HepG2 (cell line): ENCODE measurements at regions not wholly inside any gene's neighbourhood (a gene's known extent, or its start where the extent isn't known, plus 50 kb on each side); places are given as distances from the start of the nearest gene placed in this dataset.

Experiments
- ATAC-seq: fragments of 200-7000 bp; cut with Tn5 transposase; 3 replicates; pipeline ENCODE4 v1.9.1; 2020; ENCODE audit warnings: mild to moderate bottlenecking, moderate library complexity
- BruUV-seq: library from RNA; stranded (reverse); fragments of 400-500 nt; replicated peaks from 2 replicates; lab custom pipeline; 2021; lab: Mats Ljungman, UMichigan
- CTCF ChIA-PET: fragments of 300-600 bp; formaldehyde crosslinking; extraction: SDS; loops from one replicate; lab custom pipeline; 2021; ENCODE audit warnings: low total read pairs, inconsistent platforms, low intra/inter-chr PET ratio; lab: Yijun Ruan, JAX
- POLR2A ChIA-PET: fragments of 350-600 bp; sonication (Branson Sonifier 250); formaldehyde crosslinking; loops from one replicate; lab custom pipeline; 2020; ENCODE audit warnings: antibody characterized with exemption, inconsistent platforms; lab: Yijun Ruan, JAX
- DNase-seq: peaks from one replicate; pipeline ENCODE4 v3.0.0-alpha.2; 2015; ENCODE audit warnings: low spot score
- FAIRE-seq: peaks from 3 replicates; lab custom pipeline; 2011; peaks lifted over from hg19 to GRCh38; lab: Jason Lieb, UNC
- H2AFZ ChIP-seq: one replicate; pipeline ENCODE4 v1.6.1; 2011; ENCODE audit warnings: low read length, inconsistent platforms
- H3K27ac ChIP-seq: fragments of 300-600 bp; 3 replicates; pipeline ENCODE4 v1.8.0; 2011; ENCODE audit warnings: mixed run types, mild to moderate bottlenecking, mixed read lengths, low read length, inconsistent platforms; ENCODE audit not compliant: insufficient read depth; ENCODE audit errors: extremely low read length
- H3K27me3 ChIP-seq, 2 experiments: fragments of 200-600 bp in 1 of 2; 2 replicates in 1 of 2; 3 replicates in 1 of 2; pipeline versions ENCODE4 v1.6.0 to v1.8.0; 2011; ENCODE audit warnings: low read length in 2 of 2, mild to moderate bottlenecking in 2 of 2, moderate library complexity in 2 of 2, inconsistent platforms in 1 of 2; ENCODE audit not compliant: insufficient read depth in 2 of 2, control insufficient read depth in 1 of 2
- H3K36me3 ChIP-seq, 2 experiments: fragments of 200-600 bp in 1 of 2; replicated peaks in 1 of 2; 2 replicates in 1 of 2; 3 replicates in 1 of 2; pipeline versions ENCODE4 v1.5.1 to v1.8.0; 2011; ENCODE audit warnings: low read length in 2 of 2, inconsistent platforms in 1 of 2; ENCODE audit not compliant: insufficient read depth in 2 of 2, control insufficient read depth in 1 of 2
- H3K4me1 ChIP-seq: 2 replicates; pipeline ENCODE4 v1.5.1; 2012; ENCODE audit warnings: low read length, inconsistent platforms; ENCODE audit not compliant: insufficient read depth
- H3K4me2 ChIP-seq: 2 replicates; pipeline ENCODE4 v1.6.0; 2011; ENCODE audit warnings: low read depth, low read length, inconsistent platforms
- H3K4me3 ChIP-seq, 3 experiments: fragments of 200-600 bp in 1 of 3; sonication (generic), shearing (Covaris generic) in 1 of 3; replicated peaks in 1 of 3; 2 replicates each; pipeline ENCODE4 v1.5.1; 2011 to 2016; ENCODE audit warnings: low read length in 3 of 3, inconsistent platforms in 2 of 3, low read depth in 2 of 3, mild to moderate bottlenecking in 2 of 3, control low read depth in 1 of 3, mixed read lengths in 1 of 3; ENCODE audit not compliant: insufficient read depth in 1 of 3
- H3K79me2 ChIP-seq: one replicate; pipeline ENCODE4 v1.6.1; 2011; ENCODE audit warnings: low read length, inconsistent platforms; ENCODE audit not compliant: insufficient read depth
- H3K9ac ChIP-seq: 2 replicates; pipeline ENCODE4 v1.6.0; 2011; ENCODE audit warnings: mild to moderate bottlenecking, low read depth, low read length, inconsistent platforms; ENCODE audit not compliant: insufficient read depth
- H3K9me3 ChIP-seq: 2 replicates; pipeline ENCODE4 v1.5.1; 2012; ENCODE audit warnings: mild to moderate bottlenecking, low read length
- H4K20me1 ChIP-seq: 2 replicates; pipeline ENCODE4 v1.6.0; 2011; ENCODE audit warnings: inconsistent platforms, mild to moderate bottlenecking, low read length, moderate library complexity; ENCODE audit not compliant: insufficient read depth
- ATM ChIP-seq: fragments of 450-650 bp; IDR thresholded peaks from 2 replicates; pipeline ENCODE4 v1.7.1; 2017; ENCODE audit warnings: mild to moderate bottlenecking, borderline replicate concordance
- CREM ChIP-seq, 2 experiments: sonication (generic) in 1 of 2; formaldehyde crosslinking in 1 of 2; IDR thresholded peaks; 2 replicates each; pipeline versions ENCODE4 v1.4.0 to v1.6.1; 2016 to 2020; ENCODE audit warnings: antibody characterized with exemption in 1 of 2, mild to moderate bottlenecking in 1 of 2, missing genetic modification reagents in 1 of 2
- ELK4 ChIP-seq: sonication (generic); formaldehyde crosslinking; IDR thresholded peaks from 2 replicates; pipeline ENCODE4 v1.9.0; 2021; ENCODE audit warnings: missing genetic modification reagents, borderline replicate concordance
- MLXIP ChIP-seq: sonication (generic); formaldehyde crosslinking; IDR thresholded peaks from 2 replicates; pipeline ENCODE4 v1.9.0; 2021; ENCODE audit warnings: missing genetic modification reagents, borderline replicate concordance
- PHF20 ChIP-seq: sonication (generic); formaldehyde crosslinking; IDR thresholded peaks from 2 replicates; pipeline ENCODE4 v1.5.0; 2020; ENCODE audit warnings: mild to moderate bottlenecking, missing genetic modification reagents
- RORA ChIP-seq: sonication (generic); formaldehyde crosslinking; IDR thresholded peaks from 2 replicates; pipeline ENCODE4 v1.5.0; 2020; ENCODE audit warnings: mild to moderate bottlenecking, missing genetic modification reagents, moderate library complexity
- RXRB ChIP-seq: IDR thresholded peaks from 2 replicates; pipeline ENCODE4 v1.6.1; 2016; ENCODE audit warnings: borderline replicate concordance, missing genetic modification reagents, missing compliant biosample characterization
- USF2 ChIP-seq, 2 experiments: sonication (generic) in 1 of 2; formaldehyde crosslinking in 1 of 2; IDR thresholded peaks; 2 replicates each; pipeline versions ENCODE4 v1.5.1 to v1.6.1; 2011 to 2020; ENCODE audit warnings: borderline replicate concordance in 1 of 2, low read depth in 1 of 2, low read length in 1 of 2, mild to moderate bottlenecking in 1 of 2, missing genetic modification reagents in 1 of 2, moderate library complexity in 1 of 2
- ZBTB25 ChIP-seq: IDR thresholded peaks from 2 replicates; pipeline ENCODE4 v1.6.1; 2018; ENCODE audit warnings: missing genetic modification reagents
- ZFP62 ChIP-seq: sonication (generic); formaldehyde crosslinking; IDR thresholded peaks from 2 replicates; pipeline ENCODE4 v1.4.0; 2020; ENCODE audit warnings: missing genetic modification reagents
- ZMAT3 ChIP-seq: sonication (generic); formaldehyde crosslinking; conservative IDR thresholded peaks from 2 replicates; pipeline ENCODE4 v1.7.0; 2021; ENCODE audit warnings: missing genetic modification reagents
- ZNF224 ChIP-seq: sonication (generic); formaldehyde crosslinking; IDR thresholded peaks from 2 replicates; pipeline ENCODE4 v1.5.0; 2020; ENCODE audit warnings: mild to moderate bottlenecking, missing genetic modification reagents
- ZNF317 ChIP-seq: sonication (generic); formaldehyde crosslinking; IDR thresholded peaks from 2 replicates; pipeline ENCODE4 v1.5.0; 2020; ENCODE audit warnings: mild to moderate bottlenecking, missing genetic modification reagents
- WGBS: methylation state at CpG from one replicate; pipeline ENCODE4 v1.1.6; 2017; ENCODE audit warnings: low lambda C conversion rate; 5-methylcytosine and 5-hydroxymethylcytosine counted together
- in situ Hi-C: cut with HindIII; loops from 2 replicates; pipeline ENCODE4 v1.10.0; 2017; ENCODE audit warnings: low pct_unique_long_range_greater_than_20kb; ENCODE audit not compliant: extremely low pct_ligation_motif_present
- intact Hi-C: fragments of 100-400 bp; cut with micrococcal nuclease; formaldehyde crosslinking; loops from one replicate; pipeline ENCODE4 v1.10.0; 2022; ENCODE audit not compliant: unreplicated experiment

- in situ Hi-C loops, result no loop called here
- ATAC-seq (no peak), FAIRE-seq (no peak), DNase-seq (no peak)
- WGBS, result 2% methylated on average over 2 of the region's 2 CpGs
- Histone ChIP-seq H3K9ac (no peak overlapping the region), H3K27ac (no peak overlapping the region), H3K4me3 (no peak overlapping the region), H2AFZ (no peak overlapping the region), H3K27me3 (no peaks in the 10 kb centered on the region), H3K4me1 (no peaks in the 10 kb centered on the region), H3K36me3 (no peaks in the 10 kb centered on the region), H4K20me1 (no peaks in the 10 kb centered on the region), H3K4me2 (no peak overlapping the region), H3K9me3 (peaks cover 32% of the 10 kb centered on the region), H3K79me2 (no peaks in the 10 kb centered on the region)
- intact Hi-C loops, result no loop called here
- BruUV-seq, result no TSS peak
- ChIA-PET POLR2A (no interaction called here), CTCF (no interaction called here)
- TF ChIP-seq MLXIP (no peak), RXRB (CRISPR knock-in tag) (no peak), ZMAT3 (CRISPR knock-in tag) (no peak), ATM (no peak), ZNF224 (CRISPR knock-in tag) (no peak), USF2 (IDR thresholded peaks at IDR 0.05; ENCODE audit: low read depth, low read length) (no peak), USF2 (CRISPR knock-in tag; IDR thresholded peaks at IDR 0.05; ENCODE audit: borderline replicate concordance) (no peak), ZBTB25 (no peak), CREM (IDR thresholded peaks at IDR 0.05) (no peak), CREM (CRISPR knock-in tag; IDR thresholded peaks at IDR 0.05) (no peak), ZNF317 (CRISPR knock-in tag) (no peak), ELK4 (CRISPR knock-in tag) (no peak), PHF20 (CRISPR knock-in tag) (no peak), RORA (no peak), ZFP62 (CRISPR knock-in tag) (no peak)
These were observed 260.3 kb upstream of the FERD3L start for GRCh38 chr7:19405541-19405940.
